ENCODE measurements at regions not wholly inside any gene's neighbourhood (a gene's known extent, or its start where the extent isn't known, plus 50 kb on each side); places are given as distances from the start of the nearest gene placed in this dataset.

DNA sequence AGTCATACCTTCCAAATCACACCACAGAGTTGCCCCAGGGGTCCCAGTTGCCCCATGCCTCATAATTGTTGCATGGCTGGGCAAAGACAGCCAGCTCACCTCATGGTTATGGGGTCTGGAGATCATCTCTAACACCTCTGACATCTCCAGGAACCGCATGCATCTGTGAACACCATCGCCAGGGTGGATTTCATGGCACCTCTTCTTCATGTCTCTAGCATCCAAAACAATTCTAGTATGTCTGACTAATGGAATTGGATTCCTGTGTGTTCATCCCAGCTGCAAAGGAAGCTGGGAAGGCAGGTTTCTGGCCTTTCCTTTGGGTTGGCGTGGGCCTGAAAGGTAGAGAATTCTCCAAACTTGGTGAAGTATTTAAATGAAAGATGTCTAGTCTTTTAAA, 122.3 kb upstream of the ABCA1 start:
- H3K4me3 ChIP-seq (ENCODE audit: low read length) = no peak overlapping the region
- no peak for DNase-seq (ENCODE audit: low read depth)
- TF ChIP-seq, protein P1, sequence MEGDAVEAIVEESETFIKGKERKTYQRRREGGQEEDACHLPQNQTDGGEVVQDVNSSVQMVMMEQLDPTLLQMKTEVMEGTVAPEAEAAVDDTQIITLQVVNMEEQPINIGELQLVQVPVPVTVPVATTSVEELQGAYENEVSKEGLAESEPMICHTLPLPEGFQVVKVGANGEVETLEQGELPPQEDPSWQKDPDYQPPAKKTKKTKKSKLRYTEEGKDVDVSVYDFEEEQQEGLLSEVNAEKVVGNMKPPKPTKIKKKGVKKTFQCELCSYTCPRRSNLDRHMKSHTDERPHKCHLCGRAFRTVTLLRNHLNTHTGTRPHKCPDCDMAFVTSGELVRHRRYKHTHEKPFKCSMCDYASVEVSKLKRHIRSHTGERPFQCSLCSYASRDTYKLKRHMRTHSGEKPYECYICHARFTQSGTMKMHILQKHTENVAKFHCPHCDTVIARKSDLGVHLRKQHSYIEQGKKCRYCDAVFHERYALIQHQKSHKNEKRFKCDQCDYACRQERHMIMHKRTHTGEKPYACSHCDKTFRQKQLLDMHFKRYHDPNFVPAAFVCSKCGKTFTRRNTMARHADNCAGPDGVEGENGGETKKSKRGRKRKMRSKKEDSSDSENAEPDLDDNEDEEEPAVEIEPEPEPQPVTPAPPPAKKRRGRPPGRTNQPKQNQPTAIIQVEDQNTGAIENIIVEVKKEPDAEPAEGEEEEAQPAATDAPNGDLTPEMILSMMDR (conservative IDR thresholded peaks at IDR 0.05; ENCODE audit: low read depth, low read length) = no peak

DNA sequence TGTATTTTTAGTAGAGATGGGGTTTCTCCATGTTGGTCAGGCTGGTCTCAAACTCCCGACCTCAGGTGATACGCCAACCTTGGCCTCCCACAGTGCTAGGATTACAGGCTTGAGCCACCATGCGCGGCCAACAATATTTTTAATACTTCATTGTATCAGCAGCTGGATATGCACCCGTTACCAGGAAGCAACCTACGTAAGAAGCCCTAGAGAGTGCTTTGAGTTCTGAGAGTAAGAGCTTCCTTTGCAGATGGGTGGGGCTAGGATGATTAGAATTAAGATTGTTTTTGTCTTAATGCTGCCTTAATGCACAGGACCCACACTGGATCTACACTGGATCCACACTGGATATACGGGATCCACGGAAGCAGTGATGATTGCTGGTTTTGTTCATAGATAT, 123.9 kb upstream of the ABCA1 start:
- TF ChIP-seq, protein P1 (conservative IDR thresholded peaks at IDR 0.05; ENCODE audit: low read depth, low read length) = no peak
- no peak for DNase-seq (ENCODE audit: low read depth)

DNA sequence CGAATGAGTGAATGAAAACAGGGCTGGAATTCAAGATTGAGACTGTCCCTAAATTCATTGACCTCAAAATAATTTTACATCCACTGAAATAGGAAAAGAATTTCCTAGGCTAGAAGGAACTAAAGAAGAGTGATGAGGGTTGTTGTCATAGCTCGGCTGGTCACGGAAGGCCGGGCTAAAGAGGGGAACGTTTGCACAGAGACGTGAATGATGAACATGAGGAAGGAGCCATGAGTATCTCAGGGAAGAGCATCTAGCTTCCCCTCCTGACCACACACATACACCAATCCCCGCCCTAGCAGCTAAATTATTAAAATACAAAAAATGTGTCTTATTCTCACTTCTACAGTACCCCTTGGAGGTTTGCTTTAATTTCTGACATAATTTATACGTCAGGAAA, 124.4 kb upstream of the ABCA1 start:
- no peak for DNase-seq (ENCODE audit: low read depth)
- no peak overlapping the region for H3K4me3 ChIP-seq (ENCODE audit: low read length)
- TF ChIP-seq, protein P1 (conservative IDR thresholded peaks at IDR 0.05; ENCODE audit: low read depth, low read length) = no peak

More for the DNA sequence above, 123.9 kb upstream of the ABCA1 start:
- no peak overlapping the region for H3K4me3 ChIP-seq (ENCODE audit: low read length)

DNA sequence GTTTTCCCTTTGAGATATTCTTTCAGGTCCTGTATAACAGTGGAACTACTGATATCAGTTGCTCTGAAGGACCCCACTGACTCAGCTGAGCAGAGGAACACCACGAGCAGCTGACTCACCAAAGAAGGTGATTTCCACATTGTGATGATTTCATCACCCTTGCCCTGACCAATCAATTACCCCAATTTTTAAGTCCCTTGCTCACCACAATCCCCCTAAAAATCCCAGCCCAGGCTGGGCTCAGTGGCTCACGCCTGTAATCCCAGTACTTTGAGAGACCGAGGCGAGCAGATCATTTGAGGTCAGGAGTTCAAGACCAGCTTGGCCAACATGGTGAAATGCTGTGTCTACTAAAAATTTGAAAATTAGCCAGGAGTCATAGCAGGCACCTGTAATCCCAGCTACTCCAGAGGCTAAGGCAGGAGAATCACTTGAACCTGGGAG, 125.3 kb upstream of the ABCA1 start:
- no peak overlapping the region for H3K4me3 ChIP-seq (ENCODE audit: low read length)
- DNase-seq (ENCODE audit: low read depth) = peak; percentile 96
- TF ChIP-seq, protein P1 (conservative IDR thresholded peaks at IDR 0.05; ENCODE audit: low read depth, low read length) = no peak

DNA sequence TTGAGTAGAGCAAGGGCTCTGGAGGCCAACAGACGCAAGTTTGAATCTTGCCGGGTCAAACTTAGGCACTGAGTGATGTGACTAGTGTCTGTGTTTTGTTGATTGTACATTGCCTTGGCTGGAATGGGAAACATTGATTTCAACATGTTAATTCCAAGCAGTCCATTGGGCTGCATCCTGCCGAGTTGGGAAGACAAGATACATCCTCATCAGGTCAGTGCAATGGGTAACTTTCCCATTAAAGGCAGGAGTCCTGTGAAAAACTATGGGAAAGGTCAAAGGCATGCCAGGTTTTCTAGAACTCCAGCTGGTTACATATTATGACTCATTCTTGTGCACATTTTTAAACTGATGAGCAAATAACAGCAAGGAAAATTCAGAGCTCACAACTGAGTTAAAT, 126.5 kb upstream of the ABCA1 start:
- TF ChIP-seq, protein P1 (conservative IDR thresholded peaks at IDR 0.05; ENCODE audit: low read depth, low read length) = no peak
- H3K4me3 ChIP-seq (ENCODE audit: low read length) = no peak overlapping the region
- DNase-seq (ENCODE audit: low read depth) = no peak

DNA sequence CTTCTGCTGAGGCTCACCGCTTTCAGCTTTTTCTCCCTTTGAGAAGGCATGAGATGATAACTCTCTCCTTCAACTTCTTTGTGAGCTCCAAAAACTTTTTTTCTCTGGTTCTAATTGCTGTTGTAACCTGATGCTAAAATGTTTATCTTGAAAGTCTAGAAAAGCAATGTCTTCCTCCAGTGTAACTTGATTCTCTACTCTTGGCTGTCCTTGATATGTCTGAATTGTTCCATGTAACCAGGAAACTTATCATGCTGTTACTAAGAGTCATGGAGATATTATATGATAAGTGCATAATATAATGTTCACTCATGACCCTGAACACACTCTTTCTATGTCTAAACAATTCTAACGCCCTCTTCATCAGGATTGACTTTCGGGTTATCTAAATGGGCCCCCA, 128.0 kb upstream of the ABCA1 start:
- DNase-seq (ENCODE audit: low read depth) = no peak
- TF ChIP-seq, protein P1 (conservative IDR thresholded peaks at IDR 0.05; ENCODE audit: low read depth, low read length) = no peak

DNA sequence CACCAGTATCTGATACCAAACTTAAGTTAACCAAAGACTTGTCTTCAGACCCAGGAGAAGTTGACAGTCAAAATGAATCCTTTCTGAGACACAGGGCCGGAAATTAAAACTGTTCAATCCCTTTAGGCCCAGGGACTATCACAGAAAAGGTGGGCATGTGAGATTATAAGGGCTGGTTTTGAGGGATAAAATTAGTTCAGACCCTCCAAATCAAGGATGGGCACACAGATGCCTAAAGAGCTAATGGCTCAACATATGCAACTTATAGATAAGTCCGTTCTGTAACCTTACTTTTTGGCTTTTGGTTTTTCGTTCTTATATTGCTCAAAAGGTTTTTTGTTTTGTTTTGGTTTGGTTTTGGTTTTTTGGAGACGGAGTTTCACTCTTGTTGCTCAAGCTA, 129.6 kb upstream of the ABCA1 start:
- no peak overlapping the region for H3K4me3 ChIP-seq (ENCODE audit: low read length)
- no peak for DNase-seq (ENCODE audit: low read depth)
- TF ChIP-seq, protein P1 (conservative IDR thresholded peaks at IDR 0.05; ENCODE audit: low read depth, low read length) = no peak

More for the DNA sequence above, 128.0 kb upstream of the ABCA1 start:
- H3K4me3 ChIP-seq (ENCODE audit: low read length) = no peak overlapping the region

Measured in retinal pigment epithelial cell (primary cell).